ENCODE measurements at regions not wholly inside any gene's neighbourhood (a gene's known extent, or its start where the extent isn't known, plus 50 kb on each side); places are given as distances from the start of the nearest gene placed in this dataset.

DNA sequence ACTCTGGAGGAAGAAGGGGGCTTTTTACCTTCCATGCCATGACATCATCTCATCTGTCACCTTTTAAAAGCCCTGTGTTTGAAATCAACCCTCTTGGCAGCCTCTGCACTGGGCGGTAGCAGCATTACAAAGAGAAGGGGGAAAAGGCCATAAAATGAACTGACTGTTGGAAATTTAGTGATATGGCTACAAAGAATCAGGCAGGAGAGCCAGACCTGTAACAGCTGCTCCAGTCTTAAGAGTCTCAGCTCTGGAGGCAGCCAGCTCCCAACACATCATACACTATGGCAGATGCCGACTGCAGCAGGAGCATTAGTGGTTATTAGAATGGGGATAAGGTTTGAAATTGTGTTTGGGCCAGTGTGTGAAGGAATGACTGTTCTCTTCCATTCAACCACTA, 257.5 kb downstream of the DMAC1 start:
- H4K20me1 ChIP-seq (replicated peaks in 1 of 2; ENCODE audit: control insufficient read depth in 1 of 2, insufficient read depth in 2 of 2, low read length in 2 of 2): no peaks in the 10 kb centered on the region
- no peak overlapping the region for H2BK12ac ChIP-seq (ENCODE audit: low read depth, low read length)
- H4K91ac ChIP-seq (replicated peaks; ENCODE audit: insufficient read length, low read length): no peak overlapping the region
- no peaks in the 10 kb centered on the region for H3K36me3 ChIP-seq (ENCODE audit: control insufficient read depth in 2 of 4, insufficient read depth in 4 of 4, low read length in 3 of 4)
- H2AK5ac ChIP-seq (ENCODE audit: low read depth, low read length): no peak overlapping the region
- H3K4me3 ChIP-seq (ENCODE audit: extremely low read depth in 1 of 4, insufficient read depth in 2 of 4, low read depth in 3 of 4, low read length in 4 of 4): no peak overlapping the region
- no peak overlapping the region for H3K9ac ChIP-seq (replicated peaks in 1 of 4; ENCODE audit: extremely low read depth in 1 of 4, low read depth in 3 of 4, low read length in 3 of 4)
- POLR2A ChIA-PET (ENCODE audit: partially characterized antibody): no interaction called here
- H4K5ac ChIP-seq (ENCODE audit: insufficient read length, low read depth, low read length): no peak overlapping the region
- H4K8ac ChIP-seq (ENCODE audit: extremely low read depth, insufficient read depth, low read length): no peak overlapping the region
- H3K79me2 ChIP-seq (ENCODE audit: control insufficient read depth in 1 of 2, insufficient read depth in 2 of 2, low read length in 2 of 2): no peaks in the 10 kb centered on the region
- no peak overlapping the region for H3K23ac ChIP-seq (ENCODE audit: insufficient read length)
- H3K14ac ChIP-seq (ENCODE audit: insufficient read length): no peak overlapping the region
- H3K27ac ChIP-seq (ENCODE audit: low read depth, low read length): no peak overlapping the region
- H2BK5ac ChIP-seq (ENCODE audit: low read depth, low read length): no peak overlapping the region
- CTCF ChIA-PET (ENCODE audit: partially characterized antibody): interaction anchor here (0.9 to 1.3 kb wide), 3 partner anchors 22 to 308 kb away, joined by 3 to 4 read pairs (median 4); no protein-coding TSS in a partner anchor
- H3K56ac ChIP-seq (replicated peaks; ENCODE audit: insufficient read length, low read depth, low read length): no peak overlapping the region
- H2BK120ac ChIP-seq (replicated peaks; ENCODE audit: low read depth, low read length): no peak overlapping the region
- no peaks in the 10 kb centered on the region for H3K9me3 ChIP-seq (ENCODE audit: insufficient read depth in 2 of 2, low read depth in 1 of 2, low read length in 1 of 2)
- no peak overlapping the region for H3K4ac ChIP-seq (replicated peaks; ENCODE audit: insufficient read length, low read depth, low read length)
- H3K27me3 ChIP-seq (replicated peaks in 1 of 4; ENCODE audit: control insufficient read depth in 3 of 4, extremely low read depth in 1 of 4, insufficient read depth in 3 of 4, low read length in 3 of 4): no peaks in the 10 kb centered on the region
- H3K18ac ChIP-seq (ENCODE audit: extremely low read depth, low read length): no peak overlapping the region
- no peaks in the 10 kb centered on the region for H3K23me2 ChIP-seq (ENCODE audit: low read depth, low read length)
- H3K4me2 ChIP-seq (ENCODE audit: insufficient read depth in 1 of 2, low read depth in 2 of 2, low read length in 2 of 2): no peak overlapping the region
- no peak for DNase-seq (ENCODE audit: low read depth in 1 of 2, low spot score in 2 of 2)
- H3K4me1 ChIP-seq (replicated peaks in 1 of 4; ENCODE audit: control insufficient read depth in 3 of 4, insufficient read depth in 4 of 4, low read length in 3 of 4): peaks cover 0 to 7% (median 6%) of the 10 kb centered on the region in 4 experiments; a peak in 5 of 7 replicates
- H3K79me1 ChIP-seq (ENCODE audit: low read depth, low read length): no peaks in the 10 kb centered on the region
- H2BK15ac ChIP-seq (ENCODE audit: low read length): no peak overlapping the region
- no peak overlapping the region for H2AFZ ChIP-seq (ENCODE audit: low read length)
- no peak overlapping the region for H2BK20ac ChIP-seq (ENCODE audit: low read length)
- FAIRE-seq: no peak
- 90% methylated on average over 2 of the region's 2 CpGs; no CpG with 5 or more reads in 1 of the 2 experiments for WGBS, 2 experiments (ENCODE audit: extremely low coverage in 1 of 2, insufficient coverage in 1 of 2, insufficient read length in 1 of 2, insufficient replicate concordance in 2 of 2, low coverage in 1 of 2, low lambda C conversion rate in 2 of 2, missing lambda C conversion rate in 1 of 2)
- TF ChIP-seq NANOG (IDR thresholded peaks at IDR 0.05; ENCODE audit: insufficient read depth, low read depth, low read length, poor library complexity, severe bottlenecking): no peak

Data from H1 (cell line).